Uterus (tissue), 2 donors: ENCODE measurements at regions not wholly inside any gene's neighbourhood (a gene's known extent, or its start where the extent isn't known, plus 50 kb on each side); places are given as distances from the start of the nearest gene placed in this dataset.

ENCODE experiments used
- CTCF ChIP-seq, 4 experiments: fragments of 200-600 bp in 2 of 4; fragments of 450-650 bp in 2 of 4; sonication (generic) in 2 of 4; IDR thresholded peaks; one replicate each; pipeline ENCODE4 v1.5.1; 2016 to 2019; ENCODE audit warnings: antibody characterized with exemption in 4 of 4, mild to moderate bottlenecking in 2 of 4, moderate library complexity in 1 of 4
- POLR2A ChIP-seq, 2 donors: fragments of 450-650 bp; IDR thresholded peaks; one replicate each; pipeline ENCODE4 v1.6.1; 2016; ENCODE audit warnings: antibody characterized with exemption in 2 of 2, mild to moderate bottlenecking in 1 of 2, moderate library complexity in 1 of 2

DNA sequence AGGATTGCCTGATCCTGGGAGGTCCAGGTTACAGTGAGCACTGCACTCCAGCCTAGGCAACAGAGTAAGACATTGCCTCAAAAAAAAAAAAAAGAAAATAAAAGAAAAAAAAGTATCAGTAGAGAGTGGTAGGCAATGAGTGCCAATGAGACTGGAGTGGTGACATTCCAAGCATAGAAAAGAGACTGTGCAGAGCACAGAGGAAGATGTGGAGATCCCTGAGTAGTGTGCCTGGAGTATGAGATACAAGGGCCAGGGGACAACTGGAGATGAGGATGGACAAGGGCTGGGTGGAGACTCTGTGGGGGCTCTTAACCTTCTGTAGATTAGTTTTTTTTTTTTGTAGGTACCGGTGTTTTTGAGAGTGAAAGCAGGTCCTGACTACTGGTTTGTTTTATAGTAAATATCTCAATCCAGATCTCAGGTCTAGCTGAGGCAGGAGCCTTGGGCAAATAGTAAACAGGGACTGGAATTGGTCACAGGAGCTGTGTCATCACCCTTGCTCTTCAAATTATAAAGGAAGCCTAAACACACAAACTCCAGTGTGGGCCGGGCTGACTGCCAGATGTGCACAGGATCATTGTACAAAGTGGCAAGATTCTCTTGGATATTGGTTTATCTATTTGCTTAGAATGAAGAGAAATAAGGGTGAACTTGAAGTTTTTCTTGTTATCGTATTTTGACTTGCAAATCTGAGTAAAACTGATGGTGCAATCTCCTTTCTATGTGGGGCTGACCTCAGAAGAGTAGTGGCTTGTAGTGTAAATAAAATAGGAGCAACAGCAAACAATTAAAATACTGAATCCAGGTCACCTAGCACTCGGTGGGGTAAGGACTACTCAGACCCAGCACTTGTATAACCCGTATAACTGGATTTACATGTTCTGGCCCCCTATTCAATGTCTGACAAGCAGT lies 144.9 kb downstream of the SOX4 start:
- TF ChIP-seq CTCF (IDR thresholded peaks at IDR 0.05) (no peak), POLR2A (IDR thresholded peaks at IDR 0.05) (no peak)
